ENCODE measurements at regions not wholly inside any gene's neighbourhood (a gene's known extent, or its start where the extent isn't known, plus 50 kb on each side); places are given as distances from the start of the nearest gene placed in this dataset.

GRCh38 chr15:93223803-93224202 lies 134.8 kb upstream of the RGMA start:
- Histone ChIP-seq H3K9me3 (replicated peaks; ENCODE audit: low read length) (no peaks in the 10 kb centered on the region), H3K4me1 (ENCODE audit: control insufficient read depth, insufficient read depth, low read length) (no peaks in the 10 kb centered on the region), H3K9ac (ENCODE audit: low read depth, low read length) (no peak overlapping the region), H3K4me2 (ENCODE audit: low read length) (no peak overlapping the region), H3K36me3 (ENCODE audit: insufficient read depth, low read length) (no peaks in the 10 kb centered on the region), H3K4me3 (ENCODE audit: low read length) (no peak overlapping the region), H3K27me3 (ENCODE audit: control insufficient read depth, insufficient read depth, low read length) (no peaks in the 10 kb centered on the region)

DNA sequence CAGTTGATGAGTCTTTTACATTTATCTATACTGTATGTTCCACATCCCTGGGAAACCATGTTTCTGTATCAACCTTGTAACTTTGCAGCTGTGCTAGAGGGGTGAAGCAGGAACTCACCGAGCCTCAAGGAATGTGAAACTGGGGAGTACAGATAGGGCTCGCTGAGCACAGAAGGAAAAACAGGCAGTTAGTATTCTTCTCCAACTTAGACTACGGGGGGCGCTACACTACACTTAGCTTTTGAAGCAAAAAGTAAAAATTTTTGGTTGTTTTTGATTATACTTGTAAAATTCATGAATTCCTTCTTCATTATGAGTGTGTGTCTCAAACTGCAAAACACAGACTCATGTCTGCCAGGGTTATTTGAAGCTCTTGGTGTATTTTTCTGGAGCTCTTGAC lies 132.7 kb upstream of the RGMA start:
- Histone ChIP-seq H3K4me2 (ENCODE audit: low read length) (no peak overlapping the region), H3K36me3 (ENCODE audit: insufficient read depth, low read length) (no peaks in the 10 kb centered on the region), H3K9ac (ENCODE audit: low read depth, low read length) (no peak overlapping the region), H3K4me3 (ENCODE audit: low read length) (no peak overlapping the region), H3K27me3 (ENCODE audit: control insufficient read depth, insufficient read depth, low read length) (no peaks in the 10 kb centered on the region), H3K9me3 (replicated peaks; ENCODE audit: low read length) (no peaks in the 10 kb centered on the region), H3K4me1 (ENCODE audit: control insufficient read depth, insufficient read depth, low read length) (no peaks in the 10 kb centered on the region)

GRCh38 chr15:93219859-93220420 lies 130.9 kb upstream of the RGMA start:
- Histone ChIP-seq H3K4me3 (ENCODE audit: low read length) (no peak overlapping the region), H3K4me1 (ENCODE audit: control insufficient read depth, insufficient read depth, low read length) (no peaks in the 10 kb centered on the region), H3K4me2 (ENCODE audit: low read length) (no peak overlapping the region), H3K9ac (ENCODE audit: low read depth, low read length) (no peak overlapping the region), H3K9me3 (replicated peaks; ENCODE audit: low read length) (no peaks in the 10 kb centered on the region), H3K27me3 (ENCODE audit: control insufficient read depth, insufficient read depth, low read length) (no peaks in the 10 kb centered on the region), H3K36me3 (ENCODE audit: insufficient read depth, low read length) (no peaks in the 10 kb centered on the region)

- Histone ChIP-seq H3K4me1 (ENCODE audit: control insufficient read depth, insufficient read depth, low read length) (no peaks in the 10 kb centered on the region), H3K4me3 (ENCODE audit: low read length) (no peak overlapping the region), H3K27me3 (ENCODE audit: control insufficient read depth, insufficient read depth, low read length) (no peaks in the 10 kb centered on the region), H3K9me3 (replicated peaks; ENCODE audit: low read length) (no peaks in the 10 kb centered on the region), H3K36me3 (ENCODE audit: insufficient read depth, low read length) (no peaks in the 10 kb centered on the region), H3K9ac (ENCODE audit: low read depth, low read length) (no peak overlapping the region), H3K4me2 (ENCODE audit: low read length) (no peak overlapping the region)
These were observed 128.3 kb upstream of the RGMA start for GRCh38 chr15:93217343-93217742.

DNA sequence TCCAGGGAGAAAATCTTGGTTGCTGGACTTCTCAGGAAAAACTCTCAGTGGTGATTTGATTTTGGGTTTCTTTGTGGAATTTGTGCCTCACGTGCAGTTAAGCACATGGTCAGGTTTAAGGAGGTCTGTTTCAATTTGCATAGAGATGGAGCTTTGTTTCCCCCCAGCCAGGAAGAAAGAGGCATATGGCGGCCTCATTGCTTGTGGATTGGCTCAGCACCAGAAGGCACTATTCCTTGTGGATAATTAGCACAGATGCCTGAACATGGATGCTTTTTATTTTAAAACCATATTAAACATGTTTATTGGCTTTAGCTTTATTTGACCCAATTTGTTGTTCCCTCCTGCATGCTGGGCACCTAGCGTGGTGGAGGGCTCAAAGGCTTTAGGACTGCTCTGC lies 125.1 kb upstream of the RGMA start:
- Histone ChIP-seq H3K9me3 (replicated peaks; ENCODE audit: low read length) (no peaks in the 10 kb centered on the region), H3K4me1 (ENCODE audit: control insufficient read depth, insufficient read depth, low read length) (no peaks in the 10 kb centered on the region), H3K36me3 (ENCODE audit: insufficient read depth, low read length) (no peaks in the 10 kb centered on the region)

GRCh38 chr15:93213281-93213680 lies 124.3 kb upstream of the RGMA start:
- H3K4me1 ChIP-seq (ENCODE audit: control insufficient read depth, insufficient read depth, low read length) = no peaks in the 10 kb centered on the region
- H3K9me3 ChIP-seq (replicated peaks; ENCODE audit: low read length) = no peaks in the 10 kb centered on the region
- no peak overlapping the region for H3K4me2 ChIP-seq (ENCODE audit: low read length)
- H3K9ac ChIP-seq (ENCODE audit: low read depth, low read length) = no peak overlapping the region
- H3K27me3 ChIP-seq (ENCODE audit: control insufficient read depth, insufficient read depth, low read length) = no peaks in the 10 kb centered on the region
- no peaks in the 10 kb centered on the region for H3K36me3 ChIP-seq (ENCODE audit: insufficient read depth, low read length)
- H3K4me3 ChIP-seq (ENCODE audit: low read length) = no peak overlapping the region

More for the DNA sequence above, 125.1 kb upstream of the RGMA start:
- H3K9ac ChIP-seq (ENCODE audit: low read depth, low read length) = no peak overlapping the region
- no peaks in the 10 kb centered on the region for H3K27me3 ChIP-seq (ENCODE audit: control insufficient read depth, insufficient read depth, low read length)
- H3K4me2 ChIP-seq (ENCODE audit: low read length) = no peak overlapping the region
- H3K4me3 ChIP-seq (ENCODE audit: low read length) = no peak overlapping the region

DNA sequence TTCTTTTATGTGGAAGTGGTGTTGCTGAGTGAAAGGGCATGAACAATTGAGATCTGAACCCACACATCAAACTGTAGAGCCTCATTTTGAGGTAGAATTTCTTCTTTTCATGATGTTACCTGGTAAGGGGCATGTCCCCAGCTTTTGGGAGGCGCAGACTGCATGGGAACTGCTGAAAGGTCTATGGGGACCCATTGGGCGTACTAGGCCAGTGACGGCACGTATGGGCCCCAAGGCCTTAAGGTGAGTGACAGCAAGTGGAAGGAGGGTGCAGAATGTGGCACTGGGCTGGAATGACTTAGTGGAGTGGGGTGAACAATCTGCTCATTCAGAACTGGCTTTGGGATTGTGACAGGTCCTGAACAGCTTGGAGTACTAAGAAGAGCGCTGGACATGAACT lies 123.6 kb upstream of the RGMA start:
- Histone ChIP-seq H3K4me1 (ENCODE audit: control insufficient read depth, insufficient read depth, low read length) (no peaks in the 10 kb centered on the region), H3K4me3 (ENCODE audit: low read length) (no peak overlapping the region), H3K9me3 (replicated peaks; ENCODE audit: low read length) (no peaks in the 10 kb centered on the region), H3K27me3 (ENCODE audit: control insufficient read depth, insufficient read depth, low read length) (no peaks in the 10 kb centered on the region), H3K36me3 (ENCODE audit: insufficient read depth, low read length) (no peaks in the 10 kb centered on the region), H3K4me2 (ENCODE audit: low read length) (no peak overlapping the region), H3K9ac (ENCODE audit: low read depth, low read length) (no peak overlapping the region)

- Histone ChIP-seq H3K4me1 (ENCODE audit: control insufficient read depth, insufficient read depth, low read length) (no peaks in the 10 kb centered on the region), H3K9ac (ENCODE audit: low read depth, low read length) (no peak overlapping the region), H3K27me3 (ENCODE audit: control insufficient read depth, insufficient read depth, low read length) (no peaks in the 10 kb centered on the region), H3K4me3 (ENCODE audit: low read length) (no peak overlapping the region), H3K36me3 (ENCODE audit: insufficient read depth, low read length) (no peaks in the 10 kb centered on the region), H3K9me3 (replicated peaks; ENCODE audit: low read length) (no peaks in the 10 kb centered on the region), H3K4me2 (ENCODE audit: low read length) (no peak overlapping the region)
These were observed 122.0 kb upstream of the RGMA start for GRCh38 chr15:93210995-93211394.

- H3K9ac ChIP-seq (ENCODE audit: low read depth, low read length) = no peak overlapping the region
- no peaks in the 10 kb centered on the region for H3K9me3 ChIP-seq (replicated peaks; ENCODE audit: low read length)
- no peaks in the 10 kb centered on the region for H3K27me3 ChIP-seq (ENCODE audit: control insufficient read depth, insufficient read depth, low read length)
- H3K4me1 ChIP-seq (ENCODE audit: control insufficient read depth, insufficient read depth, low read length) = no peaks in the 10 kb centered on the region
- no peak overlapping the region for H3K4me3 ChIP-seq (ENCODE audit: low read length)
- no peak overlapping the region for H3K4me2 ChIP-seq (ENCODE audit: low read length)
- H3K36me3 ChIP-seq (ENCODE audit: insufficient read depth, low read length) = no peaks in the 10 kb centered on the region
These were observed 120.9 kb upstream of the RGMA start for GRCh38 chr15:93209690-93210445.

DNA sequence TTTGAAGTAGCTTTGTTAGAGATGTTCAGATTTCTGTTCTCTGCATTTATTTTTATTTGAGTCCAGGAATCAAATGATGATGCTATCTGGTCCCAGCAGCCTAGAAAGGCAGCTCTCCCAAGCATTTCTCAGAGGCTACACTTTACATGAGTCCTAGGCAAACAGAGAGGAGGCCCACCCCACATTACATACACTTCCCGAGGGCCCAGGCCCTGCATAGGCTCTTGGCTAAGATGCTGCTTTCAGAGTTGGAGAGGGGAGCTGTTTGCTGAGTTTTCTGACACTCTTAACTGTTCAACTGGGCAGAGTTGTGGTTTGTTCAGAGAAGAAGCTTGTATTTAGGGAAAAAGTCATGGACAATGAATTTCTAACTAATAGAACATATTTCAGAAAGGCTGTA lies 117.9 kb upstream of the RGMA start:
- H3K9ac ChIP-seq (ENCODE audit: low read depth, low read length) = no peak overlapping the region
- no peaks in the 10 kb centered on the region for H3K36me3 ChIP-seq (ENCODE audit: insufficient read depth, low read length)
- H3K4me2 ChIP-seq (ENCODE audit: low read length) = no peak overlapping the region
- H3K4me3 ChIP-seq (ENCODE audit: low read length) = no peak overlapping the region
- H3K27me3 ChIP-seq (ENCODE audit: control insufficient read depth, insufficient read depth, low read length) = no peaks in the 10 kb centered on the region
- no peaks in the 10 kb centered on the region for H3K9me3 ChIP-seq (replicated peaks; ENCODE audit: low read length)
- no peaks in the 10 kb centered on the region for H3K4me1 ChIP-seq (ENCODE audit: control insufficient read depth, insufficient read depth, low read length)

DNA sequence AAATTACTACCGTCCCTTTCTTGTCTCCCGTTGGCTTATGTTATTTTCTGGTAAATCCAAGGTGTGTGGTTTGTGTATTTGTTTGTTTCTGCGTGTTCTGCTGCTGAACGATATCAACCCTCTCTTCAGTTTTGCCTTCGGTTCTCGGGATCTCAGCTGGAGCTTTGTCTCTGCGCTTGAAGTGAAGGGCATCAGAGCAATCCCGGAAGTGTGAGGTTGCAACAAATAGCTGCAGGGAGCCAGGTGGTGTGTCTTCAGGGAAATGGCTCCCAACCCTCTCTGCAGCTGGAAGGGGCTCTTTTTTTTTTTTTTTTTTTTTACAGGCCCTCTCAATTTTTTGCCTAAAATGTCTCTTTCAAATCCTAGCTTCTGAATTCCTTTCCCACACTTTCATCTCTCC lies 116.4 kb upstream of the RGMA start:
- no peak overlapping the region for H3K9ac ChIP-seq (ENCODE audit: low read depth, low read length)
- no peak overlapping the region for H3K4me3 ChIP-seq (ENCODE audit: low read length)
- no peaks in the 10 kb centered on the region for H3K4me1 ChIP-seq (ENCODE audit: control insufficient read depth, insufficient read depth, low read length)
- H3K9me3 ChIP-seq (replicated peaks; ENCODE audit: low read length) = no peaks in the 10 kb centered on the region
- H3K36me3 ChIP-seq (ENCODE audit: insufficient read depth, low read length) = no peaks in the 10 kb centered on the region
- no peak overlapping the region for H3K4me2 ChIP-seq (ENCODE audit: low read length)
- no peaks in the 10 kb centered on the region for H3K27me3 ChIP-seq (ENCODE audit: control insufficient read depth, insufficient read depth, low read length)

- no peak overlapping the region for H3K4me3 ChIP-seq (ENCODE audit: low read length)
- no peaks in the 10 kb centered on the region for H3K36me3 ChIP-seq (ENCODE audit: insufficient read depth, low read length)
- no peak overlapping the region for H3K9ac ChIP-seq (ENCODE audit: low read depth, low read length)
- no peak overlapping the region for H3K4me2 ChIP-seq (ENCODE audit: low read length)
- H3K27me3 ChIP-seq (ENCODE audit: control insufficient read depth, insufficient read depth, low read length) = no peaks in the 10 kb centered on the region
- no peaks in the 10 kb centered on the region for H3K4me1 ChIP-seq (ENCODE audit: control insufficient read depth, insufficient read depth, low read length)
- no peaks in the 10 kb centered on the region for H3K9me3 ChIP-seq (replicated peaks; ENCODE audit: low read length)
These were observed 114.0 kb upstream of the RGMA start for GRCh38 chr15:93203036-93203435.
